ENCODE measurements at regions not wholly inside any gene's neighbourhood (a gene's known extent, or its start where the extent isn't known, plus 50 kb on each side); places are given as distances from the start of the nearest gene placed in this dataset.

DNA sequence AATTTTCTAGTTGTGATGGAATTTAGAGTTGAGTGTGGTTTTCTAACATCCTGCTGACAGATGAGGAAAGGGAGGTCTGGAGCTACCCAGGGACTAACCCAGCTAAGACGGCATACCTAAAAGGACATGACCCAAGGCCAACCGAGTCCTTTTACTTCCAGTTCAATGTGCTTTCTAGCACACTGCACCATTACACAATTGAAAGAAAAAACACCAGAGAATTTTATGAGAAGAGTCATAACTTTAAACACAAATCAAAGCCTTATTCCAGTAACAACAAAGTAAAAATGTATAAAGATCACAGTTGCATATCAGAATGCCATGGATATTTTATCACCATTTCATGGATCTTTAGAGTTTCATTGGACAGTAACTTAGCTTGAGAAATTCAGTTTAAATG is 480.3 kb downstream of the MEIS1 start:
- TF ChIP-seq, protein P1, sequence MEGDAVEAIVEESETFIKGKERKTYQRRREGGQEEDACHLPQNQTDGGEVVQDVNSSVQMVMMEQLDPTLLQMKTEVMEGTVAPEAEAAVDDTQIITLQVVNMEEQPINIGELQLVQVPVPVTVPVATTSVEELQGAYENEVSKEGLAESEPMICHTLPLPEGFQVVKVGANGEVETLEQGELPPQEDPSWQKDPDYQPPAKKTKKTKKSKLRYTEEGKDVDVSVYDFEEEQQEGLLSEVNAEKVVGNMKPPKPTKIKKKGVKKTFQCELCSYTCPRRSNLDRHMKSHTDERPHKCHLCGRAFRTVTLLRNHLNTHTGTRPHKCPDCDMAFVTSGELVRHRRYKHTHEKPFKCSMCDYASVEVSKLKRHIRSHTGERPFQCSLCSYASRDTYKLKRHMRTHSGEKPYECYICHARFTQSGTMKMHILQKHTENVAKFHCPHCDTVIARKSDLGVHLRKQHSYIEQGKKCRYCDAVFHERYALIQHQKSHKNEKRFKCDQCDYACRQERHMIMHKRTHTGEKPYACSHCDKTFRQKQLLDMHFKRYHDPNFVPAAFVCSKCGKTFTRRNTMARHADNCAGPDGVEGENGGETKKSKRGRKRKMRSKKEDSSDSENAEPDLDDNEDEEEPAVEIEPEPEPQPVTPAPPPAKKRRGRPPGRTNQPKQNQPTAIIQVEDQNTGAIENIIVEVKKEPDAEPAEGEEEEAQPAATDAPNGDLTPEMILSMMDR (IDR thresholded peaks at IDR 0.05; ENCODE audit: low read depth, low read length), result no peak
- Histone ChIP-seq H3K9me3 (ENCODE audit: low read depth) (no peaks in the 10 kb centered on the region), H3K4me3 (no peak overlapping the region), H3K4me1 (ENCODE audit: low read depth) (peaks cover 4% of the 10 kb centered on the region), H3K27ac (no peak overlapping the region), H3K36me3 (no peaks in the 10 kb centered on the region), H3K27me3 (no peaks in the 10 kb centered on the region)
- peak in 1 of 2 donors; percentile 13 for DNase-seq (ENCODE audit: low read depth in 1 of 2, low spot score in 1 of 2)

DNA sequence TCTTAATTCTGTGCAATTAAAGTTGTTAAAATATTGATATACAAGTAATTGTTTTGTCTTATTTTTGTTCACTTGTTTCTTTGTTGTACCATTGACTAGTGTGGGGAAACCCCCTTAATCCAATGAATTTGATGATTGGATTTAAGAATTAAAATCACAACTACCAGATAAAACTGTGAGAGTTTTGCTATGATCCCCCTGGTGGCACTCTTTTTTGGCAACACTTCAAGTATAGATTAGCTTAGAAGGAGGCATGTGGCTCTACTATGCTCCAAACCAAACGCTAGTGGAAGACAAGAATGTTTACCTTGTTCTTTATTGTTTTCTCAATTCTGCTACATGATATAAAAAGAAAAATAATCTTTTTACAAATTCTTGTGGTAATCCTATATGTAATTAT is 477.8 kb upstream of the ETAA1 start:
- DNase-seq (ENCODE audit: low read depth in 1 of 2, low spot score in 1 of 2), result no peak
- peaks cover 4% of the 10 kb centered on the region for H3K4me1 ChIP-seq (ENCODE audit: low read depth)
- no peak overlapping the region for H3K4me3 ChIP-seq
- H3K9me3 ChIP-seq (ENCODE audit: low read depth), result no peaks in the 10 kb centered on the region
- H3K36me3 ChIP-seq, result no peaks in the 10 kb centered on the region
- TF ChIP-seq, protein P1 (IDR thresholded peaks at IDR 0.05; ENCODE audit: low read depth, low read length), result no peak
- H3K27me3 ChIP-seq, result no peaks in the 10 kb centered on the region
- no peak overlapping the region for H3K27ac ChIP-seq

DNA sequence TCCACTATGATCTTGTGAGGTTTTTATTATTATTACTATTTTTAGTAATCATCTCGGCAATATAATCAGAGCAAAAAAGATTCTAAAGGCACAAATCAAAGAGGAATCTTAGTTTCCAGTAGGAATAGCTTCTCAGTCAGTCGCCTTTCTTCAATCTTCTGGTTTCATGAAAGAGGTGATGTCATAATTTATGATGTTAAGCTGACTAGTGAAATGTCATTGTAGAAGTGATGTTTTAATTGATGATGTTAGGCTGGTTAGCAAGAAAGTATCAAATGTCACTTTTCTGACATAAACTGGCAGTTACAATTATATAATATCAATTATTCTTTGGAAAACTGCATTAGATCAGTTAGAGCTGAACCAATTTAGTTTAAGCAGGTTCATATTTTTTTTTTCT is 476.7 kb upstream of the ETAA1 start:
- TF ChIP-seq, protein P1 (IDR thresholded peaks at IDR 0.05; ENCODE audit: low read depth, low read length), result no peak
- Histone ChIP-seq H3K36me3 (no peaks in the 10 kb centered on the region), H3K27me3 (no peaks in the 10 kb centered on the region), H3K4me1 (ENCODE audit: low read depth) (peaks cover 4% of the 10 kb centered on the region), H3K27ac (no peak overlapping the region), H3K4me3 (no peak overlapping the region), H3K9me3 (ENCODE audit: low read depth) (no peaks in the 10 kb centered on the region)
- no peak for DNase-seq (ENCODE audit: low read depth in 1 of 2, low spot score in 1 of 2)

DNA sequence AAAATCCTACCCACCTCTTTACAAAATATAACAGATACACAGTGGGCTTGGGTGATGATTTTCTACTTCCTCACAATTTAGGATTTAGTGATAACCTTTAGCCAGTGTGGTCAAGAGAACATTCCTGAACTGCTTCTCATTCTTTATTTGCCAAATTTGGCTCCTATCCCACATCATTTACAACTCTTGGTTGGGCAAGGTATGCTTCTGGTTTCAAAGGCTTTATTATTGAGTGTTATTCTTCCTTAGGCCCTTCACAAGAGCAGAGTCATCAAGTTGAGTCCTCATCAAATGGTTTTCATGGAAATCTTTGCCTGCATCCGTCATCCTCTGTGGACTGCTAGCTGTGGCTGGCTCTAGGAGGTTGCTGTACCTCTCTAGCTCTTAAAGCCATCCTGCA is 472.0 kb upstream of the ETAA1 start:
- Histone ChIP-seq H3K27ac (no peak overlapping the region), H3K4me3 (no peak overlapping the region), H3K36me3 (no peaks in the 10 kb centered on the region), H3K27me3 (no peaks in the 10 kb centered on the region), H3K9me3 (ENCODE audit: low read depth) (no peaks in the 10 kb centered on the region), H3K4me1 (ENCODE audit: low read depth) (peaks cover 8% of the 10 kb centered on the region)
- peak in 1 of 2 donors; percentile 67 for DNase-seq (ENCODE audit: low read depth in 1 of 2, low spot score in 1 of 2)
- TF ChIP-seq, protein P1 (IDR thresholded peaks at IDR 0.05; ENCODE audit: low read depth, low read length), result no peak

DNA sequence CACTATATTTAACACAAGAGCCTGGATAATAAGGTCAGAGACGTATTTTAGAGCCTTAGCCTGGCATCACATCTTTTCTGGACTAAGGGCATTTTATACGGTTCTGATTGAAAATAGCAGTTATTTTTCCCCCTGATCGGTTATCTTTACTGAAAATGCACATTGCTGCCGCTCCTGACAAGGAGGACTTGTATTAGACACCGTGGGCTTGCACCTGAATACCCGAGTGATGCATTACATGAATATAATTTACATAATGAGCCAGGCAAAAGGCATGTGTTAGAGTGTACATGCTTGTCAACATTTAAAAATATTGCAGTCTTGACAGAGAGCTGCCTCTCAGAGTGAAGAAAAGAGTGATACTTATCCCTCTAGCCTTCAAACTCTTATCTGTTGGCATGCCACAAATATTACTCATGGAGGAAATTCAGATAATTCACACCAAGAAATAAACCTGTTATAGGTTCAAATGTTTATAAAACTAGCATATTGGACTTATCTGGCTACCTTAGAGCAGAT is 470.5 kb upstream of the ETAA1 start:
- TF ChIP-seq, protein P1 (IDR thresholded peaks at IDR 0.05; ENCODE audit: low read depth, low read length), result no peak
- Histone ChIP-seq H3K4me3 (no peak overlapping the region), H3K27me3 (no peaks in the 10 kb centered on the region), H3K9me3 (ENCODE audit: low read depth) (no peaks in the 10 kb centered on the region), H3K27ac (no peak overlapping the region), H3K4me1 (ENCODE audit: low read depth) (peaks cover 13% of the 10 kb centered on the region), H3K36me3 (no peaks in the 10 kb centered on the region)
- DNase-seq (ENCODE audit: low read depth in 1 of 2, low spot score in 1 of 2), result no peak

Data from cardiac muscle cell (in vitro differentiated cells and primary cell).